WTC11 (cell line): ENCODE measurements at regions not wholly inside any gene's neighbourhood (a gene's known extent, or its start where the extent isn't known, plus 50 kb on each side); places are given as distances from the start of the nearest gene placed in this dataset.

ENCODE experiments used
- ATAC-seq: fragments of 200-7000 bp; cut with Tn5 transposase; 2 replicates; pipeline ENCODE4 v1.10.0; 2021; ENCODE audit warnings: mild to moderate bottlenecking, moderate library complexity
- CTCF ChIA-PET: fragments of 300-600 bp; sonication (Branson Sonifier 250); formaldehyde crosslinking; loops from one replicate; lab custom pipeline; 2021; ENCODE audit warnings: antibody characterized with exemption; lab: Charles Lee
- POLR2A ChIA-PET: fragments of 350-600 bp; sonication (Branson Sonifier 250); formaldehyde crosslinking; loops from one replicate; lab custom pipeline; 2021; ENCODE audit warnings: antibody characterized with exemption; lab: Charles Lee
- DNase-seq: peaks from one replicate; pipeline ENCODE4 v3.0.0; 2021; ENCODE audit warnings: low spot score
- H3K27ac Mint-ChIP-seq: 2 replicates; pipeline ENCODE4 v1.8.0; 2021; ENCODE audit warnings: mixed read lengths
- H3K27me3 Mint-ChIP-seq: 2 replicates; pipeline ENCODE4 v1.8.0; 2021; ENCODE audit warnings: low read depth, mild to moderate bottlenecking, moderate library complexity, mixed read lengths
- H3K36me3 Mint-ChIP-seq: 2 replicates; pipeline ENCODE4 v1.8.0; 2021; ENCODE audit warnings: mixed read lengths
- H3K4me1 Mint-ChIP-seq: 2 replicates; pipeline ENCODE4 v1.8.0; 2022; ENCODE audit warnings: mixed read lengths
- H3K4me3 Mint-ChIP-seq: 2 replicates; pipeline ENCODE4 v1.8.0; 2021; ENCODE audit warnings: mild to moderate bottlenecking, moderate library complexity, mixed read lengths
- H3K9me3 Mint-ChIP-seq: 2 replicates; pipeline ENCODE4 v1.8.0; 2021; ENCODE audit warnings: mixed read lengths
- EMX1 ChIP-seq: fragments of 250-450 bp; sonication (Bioruptor Pico); IDR thresholded peaks from 2 replicates; pipeline ENCODE4 v1.8.0; 2021; ENCODE audit warnings: mild to moderate bottlenecking
- GRHL2 ChIP-seq: fragments of 250-450 bp; sonication (Bioruptor Pico); IDR thresholded peaks from 2 replicates; pipeline ENCODE4 v1.8.0; 2022; ENCODE audit warnings: mild to moderate bottlenecking, moderate library complexity; ENCODE audit not compliant: insufficient replicate concordance, severe bottlenecking
- HMGA2 ChIP-seq: fragments of 250-450 bp; sonication (Bioruptor Pico); IDR thresholded peaks from 2 replicates; pipeline ENCODE4 v1.4.0; 2021; ENCODE audit warnings: mild to moderate bottlenecking, moderate library complexity
- NR1H2 ChIP-seq: sonication (generic); formaldehyde crosslinking; IDR thresholded peaks from 2 replicates; pipeline ENCODE4 v1.9.0; 2021; ENCODE audit warnings: mild to moderate bottlenecking, moderate library complexity, missing genetic modification reagents
- RELA ChIP-seq: sonication (generic); formaldehyde crosslinking; IDR thresholded peaks from 2 replicates; pipeline ENCODE4 v1.8.1; 2022; ENCODE audit warnings: missing genetic modification reagents, mild to moderate bottlenecking, borderline replicate concordance
- ZNF121 ChIP-seq: sonication (generic); formaldehyde crosslinking; IDR thresholded peaks from 2 replicates; pipeline ENCODE4 v1.8.0; 2023; ENCODE audit warnings: missing genetic modification reagents
- ZNF263 ChIP-seq: sonication (generic); formaldehyde crosslinking; IDR thresholded peaks from 2 replicates; pipeline ENCODE4 v1.8.1; 2022; ENCODE audit warnings: low read depth, mild to moderate bottlenecking, moderate library complexity, missing genetic modification reagents
- TF ChIP-seq, protein P1 (sequence below): sonication (generic); formaldehyde crosslinking; IDR thresholded peaks from 2 replicates; pipeline ENCODE4 v1.8.1; 2022; ENCODE audit warnings: mild to moderate bottlenecking, missing genetic modification reagents, moderate library complexity, borderline replicate concordance
- TF ChIP-seq, protein P2 (sequence below): fragments of 200-600 bp; IDR thresholded peaks from 2 replicates; pipeline ENCODE4 v1.8.0; 2022; ENCODE audit warnings: antibody characterized with exemption
- TF ChIP-seq, protein P3 (sequence below): sonication (generic); formaldehyde crosslinking; IDR thresholded peaks from 2 replicates; pipeline ENCODE4 v1.8.0; 2022; ENCODE audit warnings: mild to moderate bottlenecking, missing genetic modification reagents
- TF ChIP-seq, protein P4 (sequence below): sonication (generic); formaldehyde crosslinking; IDR thresholded peaks from 2 replicates; pipeline ENCODE4 v1.8.0; 2022; ENCODE audit warnings: mild to moderate bottlenecking, missing genetic modification reagents
- TF ChIP-seq, protein P5 (sequence below): sonication (generic); formaldehyde crosslinking; conservative IDR thresholded peaks from 2 replicates; pipeline ENCODE4 v1.8.1; 2023; ENCODE audit warnings: mild to moderate bottlenecking, low read depth, missing genetic modification reagents, moderate library complexity
- TF ChIP-seq, protein P6 (sequence below): sonication (generic); formaldehyde crosslinking; IDR thresholded peaks from 2 replicates; pipeline ENCODE4 v1.8.1; 2023; ENCODE audit warnings: mild to moderate bottlenecking, missing genetic modification reagents
- TF ChIP-seq, protein P7 (sequence below): fragments of 250-450 bp; sonication (Bioruptor Pico); IDR thresholded peaks from 2 replicates; pipeline ENCODE4 v2.1.2; 2022; ENCODE audit warnings: mild to moderate bottlenecking, moderate library complexity
- TF ChIP-seq, protein P8 (sequence below): sonication (generic); formaldehyde crosslinking; conservative IDR thresholded peaks from 2 replicates; pipeline ENCODE4 v1.8.1; 2022; ENCODE audit warnings: mild to moderate bottlenecking, missing genetic modification reagents
- TF ChIP-seq, protein P9 (sequence below): sonication (generic); formaldehyde crosslinking; IDR thresholded peaks from 2 replicates; pipeline ENCODE4 v1.8.0; 2023; ENCODE audit warnings: missing genetic modification reagents, mild to moderate bottlenecking, borderline replicate concordance

DNA sequence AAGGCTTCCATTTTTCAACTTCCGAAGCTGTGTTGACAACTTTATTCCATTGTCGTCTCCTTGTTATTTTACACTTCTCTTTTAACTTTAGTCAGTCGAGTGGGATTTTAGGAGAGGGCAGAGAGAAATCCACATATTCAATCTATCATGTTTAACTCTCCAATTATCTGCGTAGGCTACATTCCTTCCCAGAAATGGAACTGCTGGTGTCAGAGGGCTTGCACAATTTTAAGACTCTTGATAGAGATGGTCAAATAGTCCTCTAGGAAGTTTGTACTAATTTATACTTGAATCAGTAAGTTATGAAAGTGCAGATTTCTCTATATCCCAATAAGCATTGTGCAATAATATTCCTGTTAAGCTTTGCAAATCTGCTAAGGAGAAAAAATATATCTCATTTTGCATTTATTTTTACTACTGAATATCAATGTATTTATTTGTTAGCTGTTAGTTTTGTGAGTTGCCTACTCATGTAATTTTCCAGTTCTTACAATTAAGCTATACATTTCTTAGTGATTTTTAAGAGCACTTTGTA is 95.6 kb downstream of the CYP26B1 start:
- Mint-ChIP-seq H3K27ac (no peak overlapping the region), H3K36me3 (peaks cover 33% of the 10 kb centered on the region), H3K4me3 (no peak overlapping the region), H3K27me3 (peaks cover 6% of the 10 kb centered on the region; the same call in 1 of the 2 replicates), H3K9me3 (peaks cover 73% of the 10 kb centered on the region), H3K4me1 (no peaks in the 10 kb centered on the region)
- ATAC-seq, result no peak
- no peak for DNase-seq
- CTCF ChIA-PET, result no interaction called here
- POLR2A ChIA-PET, result no interaction called here
- TF ChIP-seq ZNF121 (CRISPR knock-in tag), result no peak
- no peak for TF ChIP-seq EMX1
- TF ChIP-seq HMGA2 (CRISPR knock-in tag), result no peak
- TF ChIP-seq, protein P1, sequence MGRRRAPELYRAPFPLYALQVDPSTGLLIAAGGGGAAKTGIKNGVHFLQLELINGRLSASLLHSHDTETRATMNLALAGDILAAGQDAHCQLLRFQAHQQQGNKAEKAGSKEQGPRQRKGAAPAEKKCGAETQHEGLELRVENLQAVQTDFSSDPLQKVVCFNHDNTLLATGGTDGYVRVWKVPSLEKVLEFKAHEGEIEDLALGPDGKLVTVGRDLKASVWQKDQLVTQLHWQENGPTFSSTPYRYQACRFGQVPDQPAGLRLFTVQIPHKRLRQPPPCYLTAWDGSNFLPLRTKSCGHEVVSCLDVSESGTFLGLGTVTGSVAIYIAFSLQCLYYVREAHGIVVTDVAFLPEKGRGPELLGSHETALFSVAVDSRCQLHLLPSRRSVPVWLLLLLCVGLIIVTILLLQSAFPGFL (CRISPR knock-in tag), result no peak
- TF ChIP-seq, protein P2, sequence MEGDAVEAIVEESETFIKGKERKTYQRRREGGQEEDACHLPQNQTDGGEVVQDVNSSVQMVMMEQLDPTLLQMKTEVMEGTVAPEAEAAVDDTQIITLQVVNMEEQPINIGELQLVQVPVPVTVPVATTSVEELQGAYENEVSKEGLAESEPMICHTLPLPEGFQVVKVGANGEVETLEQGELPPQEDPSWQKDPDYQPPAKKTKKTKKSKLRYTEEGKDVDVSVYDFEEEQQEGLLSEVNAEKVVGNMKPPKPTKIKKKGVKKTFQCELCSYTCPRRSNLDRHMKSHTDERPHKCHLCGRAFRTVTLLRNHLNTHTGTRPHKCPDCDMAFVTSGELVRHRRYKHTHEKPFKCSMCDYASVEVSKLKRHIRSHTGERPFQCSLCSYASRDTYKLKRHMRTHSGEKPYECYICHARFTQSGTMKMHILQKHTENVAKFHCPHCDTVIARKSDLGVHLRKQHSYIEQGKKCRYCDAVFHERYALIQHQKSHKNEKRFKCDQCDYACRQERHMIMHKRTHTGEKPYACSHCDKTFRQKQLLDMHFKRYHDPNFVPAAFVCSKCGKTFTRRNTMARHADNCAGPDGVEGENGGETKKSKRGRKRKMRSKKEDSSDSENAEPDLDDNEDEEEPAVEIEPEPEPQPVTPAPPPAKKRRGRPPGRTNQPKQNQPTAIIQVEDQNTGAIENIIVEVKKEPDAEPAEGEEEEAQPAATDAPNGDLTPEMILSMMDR, result no peak
- TF ChIP-seq, protein P3, sequence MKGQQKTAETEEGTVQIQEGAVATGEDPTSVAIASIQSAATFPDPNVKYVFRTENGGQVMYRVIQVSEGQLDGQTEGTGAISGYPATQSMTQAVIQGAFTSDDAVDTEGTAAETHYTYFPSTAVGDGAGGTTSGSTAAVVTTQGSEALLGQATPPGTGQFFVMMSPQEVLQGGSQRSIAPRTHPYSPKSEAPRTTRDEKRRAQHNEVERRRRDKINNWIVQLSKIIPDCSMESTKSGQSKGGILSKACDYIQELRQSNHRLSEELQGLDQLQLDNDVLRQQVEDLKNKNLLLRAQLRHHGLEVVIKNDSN (CRISPR knock-in tag), result no peak
- TF ChIP-seq, protein P4, sequence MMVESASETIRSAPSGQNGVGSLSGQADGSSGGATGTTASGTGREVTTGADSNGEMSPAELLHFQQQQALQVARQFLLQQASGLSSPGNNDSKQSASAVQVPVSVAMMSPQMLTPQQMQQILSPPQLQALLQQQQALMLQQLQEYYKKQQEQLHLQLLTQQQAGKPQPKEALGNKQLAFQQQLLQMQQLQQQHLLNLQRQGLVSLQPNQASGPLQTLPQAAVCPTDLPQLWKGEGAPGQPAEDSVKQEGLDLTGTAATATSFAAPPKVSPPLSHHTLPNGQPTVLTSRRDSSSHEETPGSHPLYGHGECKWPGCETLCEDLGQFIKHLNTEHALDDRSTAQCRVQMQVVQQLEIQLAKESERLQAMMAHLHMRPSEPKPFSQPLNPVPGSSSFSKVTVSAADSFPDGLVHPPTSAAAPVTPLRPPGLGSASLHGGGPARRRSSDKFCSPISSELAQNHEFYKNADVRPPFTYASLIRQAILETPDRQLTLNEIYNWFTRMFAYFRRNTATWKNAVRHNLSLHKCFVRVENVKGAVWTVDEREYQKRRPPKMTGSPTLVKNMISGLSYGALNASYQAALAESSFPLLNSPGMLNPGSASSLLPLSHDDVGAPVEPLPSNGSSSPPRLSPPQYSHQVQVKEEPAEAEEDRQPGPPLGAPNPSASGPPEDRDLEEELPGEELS (CRISPR knock-in tag), result no peak
- TF ChIP-seq, protein P5, sequence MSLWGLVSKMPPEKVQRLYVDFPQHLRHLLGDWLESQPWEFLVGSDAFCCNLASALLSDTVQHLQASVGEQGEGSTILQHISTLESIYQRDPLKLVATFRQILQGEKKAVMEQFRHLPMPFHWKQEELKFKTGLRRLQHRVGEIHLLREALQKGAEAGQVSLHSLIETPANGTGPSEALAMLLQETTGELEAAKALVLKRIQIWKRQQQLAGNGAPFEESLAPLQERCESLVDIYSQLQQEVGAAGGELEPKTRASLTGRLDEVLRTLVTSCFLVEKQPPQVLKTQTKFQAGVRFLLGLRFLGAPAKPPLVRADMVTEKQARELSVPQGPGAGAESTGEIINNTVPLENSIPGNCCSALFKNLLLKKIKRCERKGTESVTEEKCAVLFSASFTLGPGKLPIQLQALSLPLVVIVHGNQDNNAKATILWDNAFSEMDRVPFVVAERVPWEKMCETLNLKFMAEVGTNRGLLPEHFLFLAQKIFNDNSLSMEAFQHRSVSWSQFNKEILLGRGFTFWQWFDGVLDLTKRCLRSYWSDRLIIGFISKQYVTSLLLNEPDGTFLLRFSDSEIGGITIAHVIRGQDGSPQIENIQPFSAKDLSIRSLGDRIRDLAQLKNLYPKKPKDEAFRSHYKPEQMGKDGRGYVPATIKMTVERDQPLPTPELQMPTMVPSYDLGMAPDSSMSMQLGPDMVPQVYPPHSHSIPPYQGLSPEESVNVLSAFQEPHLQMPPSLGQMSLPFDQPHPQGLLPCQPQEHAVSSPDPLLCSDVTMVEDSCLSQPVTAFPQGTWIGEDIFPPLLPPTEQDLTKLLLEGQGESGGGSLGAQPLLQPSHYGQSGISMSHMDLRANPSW (CRISPR knock-in tag), result no peak
- no peak for TF ChIP-seq GRHL2
- TF ChIP-seq, protein P6, sequence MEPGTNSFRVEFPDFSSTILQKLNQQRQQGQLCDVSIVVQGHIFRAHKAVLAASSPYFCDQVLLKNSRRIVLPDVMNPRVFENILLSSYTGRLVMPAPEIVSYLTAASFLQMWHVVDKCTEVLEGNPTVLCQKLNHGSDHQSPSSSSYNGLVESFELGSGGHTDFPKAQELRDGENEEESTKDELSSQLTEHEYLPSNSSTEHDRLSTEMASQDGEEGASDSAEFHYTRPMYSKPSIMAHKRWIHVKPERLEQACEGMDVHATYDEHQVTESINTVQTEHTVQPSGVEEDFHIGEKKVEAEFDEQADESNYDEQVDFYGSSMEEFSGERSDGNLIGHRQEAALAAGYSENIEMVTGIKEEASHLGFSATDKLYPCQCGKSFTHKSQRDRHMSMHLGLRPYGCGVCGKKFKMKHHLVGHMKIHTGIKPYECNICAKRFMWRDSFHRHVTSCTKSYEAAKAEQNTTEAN (CRISPR knock-in tag), result no peak
- TF ChIP-seq, protein P7, sequence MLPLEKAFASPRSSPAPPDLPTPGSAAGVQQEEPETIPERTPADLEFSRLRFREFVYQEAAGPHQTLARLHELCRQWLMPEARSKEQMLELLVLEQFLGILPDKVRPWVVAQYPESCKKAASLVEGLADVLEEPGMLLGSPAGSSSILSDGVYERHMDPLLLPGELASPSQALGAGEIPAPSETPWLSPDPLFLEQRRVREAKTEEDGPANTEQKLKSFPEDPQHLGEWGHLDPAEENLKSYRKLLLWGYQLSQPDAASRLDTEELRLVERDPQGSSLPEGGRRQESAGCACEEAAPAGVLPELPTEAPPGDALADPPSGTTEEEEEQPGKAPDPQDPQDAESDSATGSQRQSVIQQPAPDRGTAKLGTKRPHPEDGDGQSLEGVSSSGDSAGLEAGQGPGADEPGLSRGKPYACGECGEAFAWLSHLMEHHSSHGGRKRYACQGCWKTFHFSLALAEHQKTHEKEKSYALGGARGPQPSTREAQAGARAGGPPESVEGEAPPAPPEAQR, result no peak
- no peak for TF ChIP-seq NR1H2

DNA sequence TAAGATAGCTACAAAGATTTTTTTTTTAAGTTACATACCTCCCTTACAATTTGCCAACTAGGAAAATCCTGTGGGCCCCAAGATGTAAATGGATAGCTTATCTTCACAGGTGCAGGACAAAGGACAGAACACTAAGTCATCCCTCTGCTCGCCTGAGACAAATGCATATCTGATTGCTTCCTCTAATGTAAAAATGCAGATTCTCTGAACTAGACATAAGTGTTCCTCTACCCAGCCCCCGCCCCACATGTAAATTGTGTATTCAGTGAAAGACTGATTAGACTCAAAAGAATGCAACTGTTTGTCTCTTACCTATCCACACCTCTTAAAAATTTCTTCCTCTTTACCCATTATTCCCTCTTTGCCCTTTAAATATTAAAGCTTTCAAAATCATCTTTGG is 96.5 kb downstream of the CYP26B1 start:
- ATAC-seq (no peak), DNase-seq (no peak)
- peaks cover 28% of the 10 kb centered on the region for H3K36me3 Mint-ChIP-seq
- peaks cover 6% of the 10 kb centered on the region; the same call in 1 of the 2 replicates for H3K27me3 Mint-ChIP-seq
- ChIA-PET POLR2A (no interaction called here), CTCF (no interaction called here)
- H3K4me3 Mint-ChIP-seq, result no peak overlapping the region
- peaks cover 70% of the 10 kb centered on the region for H3K9me3 Mint-ChIP-seq
- H3K27ac Mint-ChIP-seq, result no peak overlapping the region
- no peaks in the 10 kb centered on the region for H3K4me1 Mint-ChIP-seq
- TF ChIP-seq, protein P8, sequence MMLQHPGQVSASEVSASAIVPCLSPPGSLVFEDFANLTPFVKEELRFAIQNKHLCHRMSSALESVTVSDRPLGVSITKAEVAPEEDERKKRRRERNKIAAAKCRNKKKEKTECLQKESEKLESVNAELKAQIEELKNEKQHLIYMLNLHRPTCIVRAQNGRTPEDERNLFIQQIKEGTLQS (CRISPR knock-in tag), result no peak
- TF ChIP-seq, protein P9, sequence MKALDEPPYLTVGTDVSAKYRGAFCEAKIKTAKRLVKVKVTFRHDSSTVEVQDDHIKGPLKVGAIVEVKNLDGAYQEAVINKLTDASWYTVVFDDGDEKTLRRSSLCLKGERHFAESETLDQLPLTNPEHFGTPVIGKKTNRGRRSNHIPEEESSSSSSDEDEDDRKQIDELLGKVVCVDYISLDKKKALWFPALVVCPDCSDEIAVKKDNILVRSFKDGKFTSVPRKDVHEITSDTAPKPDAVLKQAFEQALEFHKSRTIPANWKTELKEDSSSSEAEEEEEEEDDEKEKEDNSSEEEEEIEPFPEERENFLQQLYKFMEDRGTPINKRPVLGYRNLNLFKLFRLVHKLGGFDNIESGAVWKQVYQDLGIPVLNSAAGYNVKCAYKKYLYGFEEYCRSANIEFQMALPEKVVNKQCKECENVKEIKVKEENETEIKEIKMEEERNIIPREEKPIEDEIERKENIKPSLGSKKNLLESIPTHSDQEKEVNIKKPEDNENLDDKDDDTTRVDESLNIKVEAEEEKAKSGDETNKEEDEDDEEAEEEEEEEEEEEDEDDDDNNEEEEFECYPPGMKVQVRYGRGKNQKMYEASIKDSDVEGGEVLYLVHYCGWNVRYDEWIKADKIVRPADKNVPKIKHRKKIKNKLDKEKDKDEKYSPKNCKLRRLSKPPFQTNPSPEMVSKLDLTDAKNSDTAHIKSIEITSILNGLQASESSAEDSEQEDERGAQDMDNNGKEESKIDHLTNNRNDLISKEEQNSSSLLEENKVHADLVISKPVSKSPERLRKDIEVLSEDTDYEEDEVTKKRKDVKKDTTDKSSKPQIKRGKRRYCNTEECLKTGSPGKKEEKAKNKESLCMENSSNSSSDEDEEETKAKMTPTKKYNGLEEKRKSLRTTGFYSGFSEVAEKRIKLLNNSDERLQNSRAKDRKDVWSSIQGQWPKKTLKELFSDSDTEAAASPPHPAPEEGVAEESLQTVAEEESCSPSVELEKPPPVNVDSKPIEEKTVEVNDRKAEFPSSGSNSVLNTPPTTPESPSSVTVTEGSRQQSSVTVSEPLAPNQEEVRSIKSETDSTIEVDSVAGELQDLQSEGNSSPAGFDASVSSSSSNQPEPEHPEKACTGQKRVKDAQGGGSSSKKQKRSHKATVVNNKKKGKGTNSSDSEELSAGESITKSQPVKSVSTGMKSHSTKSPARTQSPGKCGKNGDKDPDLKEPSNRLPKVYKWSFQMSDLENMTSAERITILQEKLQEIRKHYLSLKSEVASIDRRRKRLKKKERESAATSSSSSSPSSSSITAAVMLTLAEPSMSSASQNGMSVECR (CRISPR knock-in tag), result no peak
- no peak for TF ChIP-seq ZNF263 (CRISPR knock-in tag)
- TF ChIP-seq, protein P1 (CRISPR knock-in tag), result no peak
- no peak for TF ChIP-seq RELA
